ENCODE measurements at regions not wholly inside any gene's neighbourhood (a gene's known extent, or its start where the extent isn't known, plus 50 kb on each side); places are given as distances from the start of the nearest gene placed in this dataset.

GRCh38 chr11:13800901-13801300 is 132.4 kb downstream of the FAR1 start:
- no peaks in the 10 kb centered on the region for H3F3A ChIP-seq (ENCODE audit: insufficient read depth)
- H3K9me3 ChIP-seq (ENCODE audit: insufficient read depth, low read length) = 0 out of 2 replicates have a peak, but pooled peaks cover 8% of the 10 kb centered on the region
- H3K9me2 ChIP-seq (replicated peaks; ENCODE audit: insufficient read depth, low read length) = no peaks in the 10 kb centered on the region
- H3K36me3 ChIP-seq (ENCODE audit: low read length) = no peaks in the 10 kb centered on the region
- TF ChIP-seq CTCF (IDR thresholded peaks at IDR 0.05; ENCODE audit: insufficient read depth, low read length, poor library complexity, severe bottlenecking) (no peak), EZH2phosphoT487 (conservative IDR thresholded peaks at IDR 0.05; ENCODE audit: low read length) (no peak)
- no peak overlapping the region for H3K4me2 ChIP-seq (ENCODE audit: low read depth, low read length, poor library complexity, severe bottlenecking)
- H3K9ac ChIP-seq (ENCODE audit: low read length) = no peak overlapping the region
- no peak overlapping the region for H3K27ac ChIP-seq (ENCODE audit: low read depth, low read length)
- H3K79me2 ChIP-seq (ENCODE audit: insufficient read depth, low read length) = no peaks in the 10 kb centered on the region
- H4K20me1 ChIP-seq (ENCODE audit: low read depth, low read length) = no peaks in the 10 kb centered on the region
- H3K27me3 ChIP-seq (ENCODE audit: low read length) = no peaks in the 10 kb centered on the region
- no peak overlapping the region for H3K4me3 ChIP-seq (ENCODE audit: insufficient read depth, low read length, poor library complexity, severe bottlenecking)
- no peak overlapping the region for H2AFZ ChIP-seq (ENCODE audit: low read depth, low read length, severe bottlenecking)

GRCh38 chr11:13818325-13818724 is 144.2 kb upstream of the SPON1 start:
- Histone ChIP-seq H3K27ac (ENCODE audit: low read depth, low read length) (no peak overlapping the region), H3K4me2 (ENCODE audit: low read depth, low read length, poor library complexity, severe bottlenecking) (no peak overlapping the region), H4K20me1 (ENCODE audit: low read depth, low read length) (no peaks in the 10 kb centered on the region), H3K9me2 (replicated peaks; ENCODE audit: insufficient read depth, low read length) (no peaks in the 10 kb centered on the region; the same call in 1 of the 2 replicates), H3K79me2 (ENCODE audit: insufficient read depth, low read length) (no peaks in the 10 kb centered on the region), H3K4me3 (ENCODE audit: insufficient read depth, low read length, poor library complexity, severe bottlenecking) (no peak overlapping the region), H3K9me3 (ENCODE audit: insufficient read depth, low read length) (no peaks in the 10 kb centered on the region), H3K27me3 (ENCODE audit: low read length) (no peaks in the 10 kb centered on the region), H3K36me3 (ENCODE audit: low read length) (no peaks in the 10 kb centered on the region), H3F3A (ENCODE audit: insufficient read depth) (no peaks in the 10 kb centered on the region), H2AFZ (ENCODE audit: low read depth, low read length, severe bottlenecking) (no peak overlapping the region), H3K9ac (ENCODE audit: low read length) (no peak overlapping the region)
- TF ChIP-seq CTCF (IDR thresholded peaks at IDR 0.05; ENCODE audit: insufficient read depth, low read length, poor library complexity, severe bottlenecking) = no peak
- no peak for TF ChIP-seq EZH2phosphoT487 (conservative IDR thresholded peaks at IDR 0.05; ENCODE audit: low read length)

- H3K9me3 ChIP-seq (ENCODE audit: insufficient read depth, low read length) = no peaks in the 10 kb centered on the region
- no peaks in the 10 kb centered on the region for H3K9me2 ChIP-seq (replicated peaks; ENCODE audit: insufficient read depth, low read length)
- H2AFZ ChIP-seq (ENCODE audit: low read depth, low read length, severe bottlenecking) = no peak overlapping the region
- 0 out of 2 replicates have a peak, but pooled peaks cover 3% of the 10 kb centered on the region for H3K27me3 ChIP-seq (ENCODE audit: low read length)
- no peaks in the 10 kb centered on the region for H3K79me2 ChIP-seq (ENCODE audit: insufficient read depth, low read length)
- H3K4me3 ChIP-seq (ENCODE audit: insufficient read depth, low read length, poor library complexity, severe bottlenecking) = no peak overlapping the region
- no peaks in the 10 kb centered on the region for H3K36me3 ChIP-seq (ENCODE audit: low read length)
- H3K9ac ChIP-seq (ENCODE audit: low read length) = no peak overlapping the region
- H3K27ac ChIP-seq (ENCODE audit: low read depth, low read length) = no peak overlapping the region
- TF ChIP-seq EZH2phosphoT487 (conservative IDR thresholded peaks at IDR 0.05; ENCODE audit: low read length) (no peak), CTCF (IDR thresholded peaks at IDR 0.05; ENCODE audit: insufficient read depth, low read length, poor library complexity, severe bottlenecking) (no peak)
- H4K20me1 ChIP-seq (ENCODE audit: low read depth, low read length) = no peaks in the 10 kb centered on the region
- no peaks in the 10 kb centered on the region for H3F3A ChIP-seq (ENCODE audit: insufficient read depth)
- no peak overlapping the region for H3K4me2 ChIP-seq (ENCODE audit: low read depth, low read length, poor library complexity, severe bottlenecking)
Observed at GRCh38 chr11:13826505-13827278, 135.8 kb upstream of the SPON1 start.

Data from SU-DHL-6 (cell line).